ENCODE measurements at regions not wholly inside any gene's neighbourhood (a gene's known extent, or its start where the extent isn't known, plus 50 kb on each side); places are given as distances from the start of the nearest gene placed in this dataset.
"Not testable (repeated sequence)": the region's sequence is repeated elsewhere in the genome, so short reads cannot be mapped to it uniquely, and the experiment has no call there.

DNA sequence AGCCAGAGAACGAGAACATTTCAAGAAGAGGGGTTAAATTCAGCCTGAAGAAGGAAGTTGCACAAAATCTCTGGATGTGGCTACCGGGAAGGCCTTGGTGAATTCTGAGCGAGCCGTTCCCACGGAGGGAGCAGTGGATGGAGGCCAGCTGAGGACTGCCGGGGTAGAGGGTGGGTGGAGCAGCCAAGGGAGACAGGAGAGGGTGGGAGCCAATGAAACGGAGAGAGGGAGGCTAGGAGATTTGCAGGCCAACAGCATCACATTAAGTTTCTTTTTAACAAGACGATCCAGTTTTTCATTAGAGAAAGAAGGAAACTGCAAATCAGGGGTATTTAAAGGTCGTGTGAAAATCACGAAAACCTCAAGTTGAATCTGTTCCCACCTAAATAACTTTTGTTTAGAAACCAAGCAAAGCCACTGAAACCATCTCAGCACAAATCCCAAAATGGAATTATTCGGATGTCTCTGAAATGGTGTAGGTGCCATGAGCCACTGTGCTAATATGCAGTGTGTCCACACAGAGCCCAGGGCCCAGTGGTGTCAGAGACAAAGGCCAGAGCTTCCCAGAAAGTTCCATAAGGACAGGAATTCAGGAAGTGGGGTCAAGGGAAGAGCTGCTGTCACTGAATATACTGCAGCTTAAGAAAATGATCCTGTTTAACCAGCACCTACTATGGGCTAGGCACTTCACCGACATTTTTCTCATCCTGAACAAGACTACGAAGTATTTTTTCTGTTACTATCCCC, 59.7 kb upstream of the SLC35C1 start:
- Mint-ChIP-seq H3K36me3 (ENCODE audit: low read depth) (no peaks in the 10 kb centered on the region), H3K4me1 (ENCODE audit: low read depth) (no peaks in the 10 kb centered on the region), H3K4me3 (no peak overlapping the region), H3K27me3 (ENCODE audit: insufficient read depth) (peaks cover 36% of the 10 kb centered on the region), H3K9me3 (no peaks in the 10 kb centered on the region), H3K27ac (no peak overlapping the region)
- DNase-seq: no peak
- TF ChIP-seq, protein P1, sequence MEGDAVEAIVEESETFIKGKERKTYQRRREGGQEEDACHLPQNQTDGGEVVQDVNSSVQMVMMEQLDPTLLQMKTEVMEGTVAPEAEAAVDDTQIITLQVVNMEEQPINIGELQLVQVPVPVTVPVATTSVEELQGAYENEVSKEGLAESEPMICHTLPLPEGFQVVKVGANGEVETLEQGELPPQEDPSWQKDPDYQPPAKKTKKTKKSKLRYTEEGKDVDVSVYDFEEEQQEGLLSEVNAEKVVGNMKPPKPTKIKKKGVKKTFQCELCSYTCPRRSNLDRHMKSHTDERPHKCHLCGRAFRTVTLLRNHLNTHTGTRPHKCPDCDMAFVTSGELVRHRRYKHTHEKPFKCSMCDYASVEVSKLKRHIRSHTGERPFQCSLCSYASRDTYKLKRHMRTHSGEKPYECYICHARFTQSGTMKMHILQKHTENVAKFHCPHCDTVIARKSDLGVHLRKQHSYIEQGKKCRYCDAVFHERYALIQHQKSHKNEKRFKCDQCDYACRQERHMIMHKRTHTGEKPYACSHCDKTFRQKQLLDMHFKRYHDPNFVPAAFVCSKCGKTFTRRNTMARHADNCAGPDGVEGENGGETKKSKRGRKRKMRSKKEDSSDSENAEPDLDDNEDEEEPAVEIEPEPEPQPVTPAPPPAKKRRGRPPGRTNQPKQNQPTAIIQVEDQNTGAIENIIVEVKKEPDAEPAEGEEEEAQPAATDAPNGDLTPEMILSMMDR (IDR thresholded peaks at IDR 0.05): no peak

DNA sequence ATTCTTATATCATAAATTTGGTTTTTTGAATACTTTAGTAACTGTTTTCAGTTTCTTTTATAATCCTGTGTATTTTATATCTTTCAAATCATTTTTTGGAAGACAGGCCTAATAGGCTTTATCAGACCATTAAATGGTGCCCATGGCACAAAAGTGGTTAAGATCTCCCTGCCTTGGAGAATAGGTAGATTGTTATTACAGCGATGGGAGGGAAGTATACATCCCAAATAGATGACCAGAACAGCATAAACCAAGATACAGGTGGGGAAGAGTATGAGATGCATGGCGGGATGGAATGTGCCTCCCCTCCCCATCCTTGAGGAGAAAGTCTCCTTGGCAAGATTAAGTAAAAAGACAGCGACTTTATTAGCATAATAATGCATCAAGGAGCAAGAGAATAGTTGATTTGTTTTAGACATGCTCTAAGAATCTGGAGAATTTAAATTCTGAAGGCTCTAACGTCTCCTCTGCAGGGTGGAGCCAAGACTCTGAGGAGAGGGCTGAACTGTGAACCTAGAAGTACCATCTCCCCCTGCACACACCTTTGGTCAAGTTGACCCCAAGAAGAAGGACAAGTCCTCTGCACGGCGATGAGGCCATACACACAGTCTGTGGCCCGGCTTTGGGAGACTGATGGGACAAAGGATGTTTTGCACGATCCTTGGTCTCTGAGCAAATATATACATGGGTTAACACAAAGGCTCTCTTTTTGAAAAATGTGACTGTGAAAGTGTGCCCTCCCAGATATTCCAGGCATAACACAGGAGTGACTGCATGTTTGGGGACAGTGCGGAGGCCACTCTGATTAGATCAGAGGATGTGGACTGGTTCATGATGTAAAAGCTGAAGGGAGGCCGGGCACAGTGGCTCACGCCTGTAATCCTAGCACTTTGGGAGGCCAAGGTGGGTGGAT, 61.1 kb upstream of the SLC35C1 start:
- no peak overlapping the region for H3K4me3 Mint-ChIP-seq
- no peak overlapping the region for H3K27ac Mint-ChIP-seq
- peaks cover 33% of the 10 kb centered on the region for H3K27me3 Mint-ChIP-seq (ENCODE audit: insufficient read depth)
- H3K9me3 Mint-ChIP-seq: no peaks in the 10 kb centered on the region
- TF ChIP-seq, protein P1 (IDR thresholded peaks at IDR 0.05): no peak
- H3K4me1 Mint-ChIP-seq (ENCODE audit: low read depth): no peaks in the 10 kb centered on the region
- no peaks in the 10 kb centered on the region for H3K36me3 Mint-ChIP-seq (ENCODE audit: low read depth)
- no peak for DNase-seq

DNA sequence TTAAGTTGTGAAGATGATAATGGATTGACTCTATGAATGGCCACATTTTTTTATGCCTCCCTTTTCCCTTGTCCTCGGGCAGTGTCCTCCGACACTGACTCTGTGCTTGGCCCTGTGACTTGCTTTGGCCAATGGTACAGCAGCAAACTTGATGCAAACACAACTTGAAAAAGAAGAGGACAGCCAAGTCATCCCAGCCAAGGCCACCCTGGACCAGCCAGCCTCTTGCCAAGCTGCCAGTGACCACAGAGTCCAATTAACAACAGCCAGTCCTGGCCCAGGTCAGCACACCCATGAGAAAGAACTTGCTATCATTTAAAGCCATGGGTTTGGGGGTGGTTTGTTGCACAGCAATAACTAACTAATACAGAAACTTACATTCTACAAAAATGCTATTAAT, 63.4 kb upstream of the SLC35C1 start:
- TF ChIP-seq, protein P1 (IDR thresholded peaks at IDR 0.05): no peak

DNA sequence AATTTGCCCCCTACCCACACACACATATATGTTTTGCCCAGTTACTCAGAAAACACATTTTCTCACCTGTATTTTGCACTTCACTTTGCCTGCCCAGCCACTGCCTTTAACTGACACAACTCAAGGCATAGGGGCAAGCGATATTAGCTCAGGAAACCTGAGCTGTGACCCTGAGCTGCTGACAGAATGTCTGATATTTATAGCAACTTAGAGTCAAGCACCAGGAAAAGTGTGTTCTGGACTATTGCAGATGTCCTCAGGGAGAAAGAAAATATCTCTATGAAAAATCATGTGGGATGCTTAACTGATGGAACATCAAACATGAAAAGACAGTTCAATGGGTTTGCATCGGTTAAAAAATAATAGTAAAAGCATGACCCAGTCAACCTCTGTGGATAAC, 63.9 kb upstream of the SLC35C1 start:
- no peak for DNase-seq
- Mint-ChIP-seq H3K9me3 (no peaks in the 10 kb centered on the region), H3K36me3 (ENCODE audit: low read depth) (no peaks in the 10 kb centered on the region), H3K4me1 (ENCODE audit: low read depth) (peaks cover 12% of the 10 kb centered on the region; the same call in 1 of the 2 replicates), H3K27ac (no peak overlapping the region), H3K27me3 (ENCODE audit: insufficient read depth) (peaks cover 21% of the 10 kb centered on the region), H3K4me3 (no peak overlapping the region)
- TF ChIP-seq, protein P1 (IDR thresholded peaks at IDR 0.05): no peak

More for the DNA sequence above, 63.4 kb upstream of the SLC35C1 start:
- no peak overlapping the region for H3K4me3 Mint-ChIP-seq
- no peak overlapping the region for H3K27ac Mint-ChIP-seq
- peaks cover 8% of the 10 kb centered on the region; the same call in 1 of the 2 replicates for H3K4me1 Mint-ChIP-seq (ENCODE audit: low read depth)
- no peak for DNase-seq
- H3K9me3 Mint-ChIP-seq: no peaks in the 10 kb centered on the region
- peaks cover 21% of the 10 kb centered on the region for H3K27me3 Mint-ChIP-seq (ENCODE audit: insufficient read depth)
- no peaks in the 10 kb centered on the region for H3K36me3 Mint-ChIP-seq (ENCODE audit: low read depth)

DNA sequence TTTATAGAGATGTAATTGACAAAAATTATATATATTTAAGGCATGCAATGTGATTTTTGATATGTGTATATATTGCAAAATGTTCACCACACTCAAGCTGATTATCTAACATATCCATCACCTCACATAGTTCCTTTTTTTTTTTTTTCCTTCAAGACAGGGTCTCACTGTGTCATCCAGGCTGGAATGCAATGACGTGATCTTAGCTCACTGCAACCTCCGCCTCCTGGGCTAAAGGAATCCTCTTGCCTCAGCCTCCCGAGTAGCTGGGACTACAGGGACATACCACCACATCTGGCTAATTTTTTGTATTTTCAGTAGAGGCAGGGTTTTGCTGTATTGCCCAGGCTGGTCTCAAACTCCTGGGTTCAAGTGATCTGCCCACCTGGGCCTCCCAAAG, 65.1 kb upstream of the SLC35C1 start:
- peaks cover 28% of the 10 kb centered on the region for H3K27me3 Mint-ChIP-seq (ENCODE audit: insufficient read depth)
- H3K9me3 Mint-ChIP-seq: no peaks in the 10 kb centered on the region
- H3K36me3 Mint-ChIP-seq (ENCODE audit: low read depth): no peaks in the 10 kb centered on the region
- H3K27ac Mint-ChIP-seq: no peak overlapping the region
- TF ChIP-seq, protein P1 (IDR thresholded peaks at IDR 0.05): no peak
- no peak overlapping the region for H3K4me3 Mint-ChIP-seq
- DNase-seq: no peak
- H3K4me1 Mint-ChIP-seq (ENCODE audit: low read depth): peaks cover 12% of the 10 kb centered on the region; the same call in 1 of the 2 replicates

DNA sequence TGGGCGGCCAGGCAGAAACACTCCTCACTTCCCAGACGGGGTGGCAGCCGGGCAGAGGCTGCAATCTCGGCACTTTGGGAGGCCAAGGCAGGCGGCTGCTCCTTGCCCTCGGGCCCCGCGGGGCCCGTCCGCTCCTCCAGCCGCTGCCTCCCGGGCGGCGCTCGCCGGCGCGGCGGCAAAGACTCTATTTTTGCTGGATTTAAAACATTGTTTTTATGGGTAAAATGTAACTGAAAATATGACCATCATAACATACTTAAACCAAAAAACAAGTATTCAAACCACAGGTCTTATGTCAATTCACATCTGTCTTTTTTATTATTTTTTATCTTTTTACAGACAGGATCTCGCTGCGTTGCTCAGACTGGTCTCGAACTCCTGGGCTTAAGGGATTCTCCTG, 65.9 kb upstream of the SLC35C1 start:
- not testable (repeated sequence) for H3K36me3 Mint-ChIP-seq (ENCODE audit: low read depth); H3K4me3 Mint-ChIP-seq; H3K9me3 Mint-ChIP-seq; DNase-seq; H3K27ac Mint-ChIP-seq
- peaks cover 30% of the 10 kb centered on the region for H3K27me3 Mint-ChIP-seq (ENCODE audit: insufficient read depth)
- peaks cover 12% of the 10 kb centered on the region; the same call in 1 of the 2 replicates for H3K4me1 Mint-ChIP-seq (ENCODE audit: low read depth)

DNA sequence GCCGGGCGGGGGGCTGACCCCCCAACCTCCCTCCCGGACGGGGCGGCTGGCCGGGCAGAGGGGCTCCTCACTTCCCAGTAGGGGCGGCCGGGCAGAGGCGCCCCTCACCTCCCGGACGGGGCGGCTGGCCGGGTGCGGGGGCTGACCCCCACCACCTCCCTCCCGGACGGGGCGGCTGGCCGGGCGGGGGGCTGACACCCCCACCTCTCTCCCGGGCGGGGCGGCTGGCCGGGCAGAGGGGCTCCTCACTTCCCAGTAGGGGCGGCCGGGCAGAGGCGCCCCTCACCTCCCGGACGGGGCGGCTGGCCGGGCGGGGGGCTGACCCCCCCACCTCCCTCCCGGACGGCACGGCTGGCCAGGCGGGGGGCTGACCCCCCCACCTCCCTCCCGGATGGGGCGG, 66.8 kb upstream of the SLC35C1 start:
- not testable (repeated sequence) for H3K9me3 Mint-ChIP-seq; H3K4me3 Mint-ChIP-seq; H3K27ac Mint-ChIP-seq; DNase-seq; H3K36me3 Mint-ChIP-seq (ENCODE audit: low read depth)
- Mint-ChIP-seq H3K27me3 (ENCODE audit: insufficient read depth) (peaks cover 37% of the 10 kb centered on the region), H3K4me1 (ENCODE audit: low read depth) (peaks cover 12% of the 10 kb centered on the region; the same call in 1 of the 2 replicates)
